HUDEP-2 (cell line): ENCODE measurements at regions not wholly inside any gene's neighbourhood (a gene's known extent, or its start where the extent isn't known, plus 50 kb on each side); places are given as distances from the start of the nearest gene placed in this dataset.
A peak's percentile ranks its signal among the peaks of the same experiment; 100 is the strongest.

Experiments
- DNase-seq, 76 experiments: peaks; one replicate each; lab custom pipeline; 2025; ENCODE audit not compliant: unreplicated experiment in 76 of 76; lab: John Stamatoyannopoulos, UW

DNA sequence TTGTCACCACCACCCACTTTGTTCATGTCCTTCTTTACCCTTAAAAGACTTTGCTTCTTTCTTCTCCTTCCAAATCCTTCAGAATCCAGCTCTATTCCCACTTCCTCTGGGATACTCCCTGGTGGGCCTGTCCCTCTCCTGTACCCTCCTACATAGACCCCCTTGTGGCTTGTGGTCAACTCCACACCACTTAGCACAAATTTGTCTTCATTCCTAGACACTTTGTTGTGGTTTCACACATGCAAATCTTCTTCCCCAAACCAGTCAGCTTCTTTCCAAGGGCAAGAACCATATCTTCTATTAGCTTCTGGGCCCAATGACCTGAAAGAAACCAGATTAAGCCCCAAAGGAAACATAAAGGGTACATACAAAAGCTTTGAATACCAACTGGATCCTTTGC, 342.4 kb downstream of the TNS1 start:
- DNase-seq, result no peak

DNA sequence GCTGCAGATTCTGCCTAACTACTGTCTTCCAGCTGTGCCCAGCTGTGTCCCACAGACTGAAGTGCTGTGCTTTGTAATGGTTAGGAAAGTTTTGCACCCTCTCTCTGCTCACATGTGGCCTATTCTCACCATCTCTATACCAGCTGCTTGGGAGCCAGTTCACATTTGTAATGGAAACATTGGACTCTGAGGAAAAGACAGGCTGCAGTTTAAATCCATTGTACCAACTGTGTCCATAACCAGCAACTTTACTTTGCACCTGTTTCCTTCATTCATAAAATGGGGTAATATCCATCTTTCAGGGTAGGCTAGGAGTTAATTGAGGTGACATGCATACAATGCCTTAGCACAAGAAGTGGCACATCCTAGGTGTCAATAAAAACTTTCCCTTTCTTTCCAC, 344.0 kb downstream of the TNS1 start:
- no peak for DNase-seq

DNA sequence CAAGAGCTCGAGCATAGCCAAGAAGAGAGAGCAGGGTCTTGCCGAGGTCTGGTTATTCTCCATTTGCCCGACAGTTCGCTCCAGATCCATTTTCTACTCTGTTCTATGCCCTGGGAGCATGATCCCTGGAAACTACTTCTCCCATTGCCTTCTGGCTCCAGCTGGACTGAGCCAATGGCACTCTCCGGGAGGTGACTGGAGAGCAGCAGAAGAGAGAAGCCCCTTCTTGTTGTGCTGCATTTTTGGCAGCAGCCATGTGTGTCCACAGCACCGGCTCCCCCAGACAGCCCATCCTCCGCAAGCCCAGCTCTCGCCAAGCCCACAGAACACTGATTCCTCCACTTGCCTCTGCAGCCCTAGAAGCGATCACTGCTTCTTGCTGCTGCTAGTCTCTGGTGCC, 345.5 kb downstream of the TNS1 start:
- DNase-seq, result no peak

DNA sequence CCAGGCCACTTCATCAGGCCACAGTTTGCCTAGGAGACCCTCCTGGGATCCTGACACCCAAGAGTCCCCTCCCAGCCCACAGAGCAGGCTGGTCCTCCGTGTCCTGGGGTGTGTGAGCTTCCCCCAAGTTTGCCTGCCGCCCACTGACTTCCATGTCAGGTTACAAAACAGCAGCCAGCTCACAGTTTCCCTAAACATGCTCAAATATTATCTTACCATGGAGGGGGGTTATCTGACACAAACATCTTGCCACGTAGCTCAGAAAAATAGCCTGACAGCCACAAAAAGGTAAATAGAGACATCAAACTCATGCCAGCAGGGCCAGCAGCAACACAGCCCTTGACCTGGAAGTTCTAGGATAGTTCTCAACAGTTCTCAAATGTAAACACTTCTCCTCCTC, 346.5 kb downstream of the TNS1 start:
- no peak for DNase-seq

DNA sequence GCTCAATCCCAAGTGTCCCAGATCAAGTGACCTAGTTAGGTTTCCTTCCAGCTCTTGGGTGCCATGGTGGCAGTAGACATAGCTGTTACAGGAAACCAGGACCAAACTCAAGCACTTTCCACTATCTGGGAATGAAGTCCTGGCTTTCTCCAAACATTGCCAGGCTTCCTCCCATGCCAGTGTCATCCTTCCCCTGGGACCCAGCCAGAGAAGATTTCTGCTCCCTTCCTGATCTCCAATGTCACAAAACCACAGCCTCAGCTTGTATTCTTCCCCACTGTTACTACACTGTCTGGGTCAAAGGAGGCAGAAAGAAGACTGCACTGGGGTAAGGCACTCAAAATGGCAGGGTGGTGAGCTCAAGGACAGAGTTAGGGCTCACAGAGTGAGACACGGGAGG, 347.1 kb downstream of the TNS1 start:
- no peak for DNase-seq

DNA sequence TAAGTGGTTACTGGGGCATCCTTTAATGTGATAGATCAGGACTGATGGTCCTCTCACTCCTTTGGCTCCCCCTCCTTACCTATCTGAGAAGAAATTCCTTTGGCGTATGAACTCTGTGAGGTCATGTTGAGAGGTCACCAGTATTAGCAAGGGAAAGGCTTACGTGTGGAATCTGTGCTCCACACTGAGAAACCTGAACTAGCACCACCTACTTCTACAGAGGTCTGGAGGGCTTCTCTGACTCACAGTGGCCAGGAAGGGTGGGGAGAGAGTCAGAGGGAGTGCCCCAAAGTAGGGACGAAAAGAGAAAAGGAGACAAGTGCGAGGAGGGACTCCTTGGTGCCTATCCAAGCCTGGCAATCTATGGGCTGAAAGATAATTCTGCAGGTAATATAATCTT, 348.6 kb downstream of the TNS1 start:
- no peak for DNase-seq

DNA sequence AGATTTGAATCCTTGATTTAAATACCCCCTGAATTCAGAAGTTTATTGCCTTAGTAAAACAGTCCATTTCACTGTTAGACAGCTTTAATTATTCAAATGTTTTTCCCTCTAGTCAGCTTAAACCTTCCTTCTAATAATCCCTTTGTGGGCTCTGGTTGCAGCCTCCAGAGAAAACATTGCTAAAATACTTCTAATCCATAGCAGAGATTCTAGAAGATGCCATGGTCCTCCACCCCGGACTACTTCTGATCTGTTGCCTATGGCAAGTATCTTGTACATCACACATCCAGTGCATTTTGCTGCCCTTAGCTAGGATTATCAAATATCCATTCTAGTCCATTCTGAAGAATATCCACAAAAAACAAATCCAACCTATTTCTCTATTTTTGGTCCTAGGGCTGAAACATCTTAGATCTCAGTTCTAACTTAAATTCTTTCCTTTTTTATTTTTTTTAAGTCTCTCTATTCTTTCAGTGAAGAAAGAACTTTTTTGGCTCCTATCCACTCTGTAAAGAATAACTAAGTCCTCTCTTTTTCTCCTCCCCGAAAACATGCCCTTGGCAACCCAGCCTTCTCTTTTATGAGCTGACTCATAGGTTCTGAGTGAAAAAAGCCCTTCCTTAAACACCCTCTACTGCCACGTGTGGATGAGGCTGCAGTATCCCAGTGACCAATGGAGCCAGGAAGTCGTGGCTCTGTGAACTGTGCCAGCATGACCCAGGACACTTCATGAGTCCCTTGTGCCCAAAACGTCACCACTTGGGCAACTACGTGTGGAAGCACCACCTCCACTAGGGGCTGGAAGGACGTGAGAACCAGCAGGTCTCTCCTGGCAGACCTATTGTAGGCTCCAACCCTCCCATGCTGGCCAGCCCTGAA, 349.8 kb downstream of the TNS1 start:
- no peak for DNase-seq

DNA sequence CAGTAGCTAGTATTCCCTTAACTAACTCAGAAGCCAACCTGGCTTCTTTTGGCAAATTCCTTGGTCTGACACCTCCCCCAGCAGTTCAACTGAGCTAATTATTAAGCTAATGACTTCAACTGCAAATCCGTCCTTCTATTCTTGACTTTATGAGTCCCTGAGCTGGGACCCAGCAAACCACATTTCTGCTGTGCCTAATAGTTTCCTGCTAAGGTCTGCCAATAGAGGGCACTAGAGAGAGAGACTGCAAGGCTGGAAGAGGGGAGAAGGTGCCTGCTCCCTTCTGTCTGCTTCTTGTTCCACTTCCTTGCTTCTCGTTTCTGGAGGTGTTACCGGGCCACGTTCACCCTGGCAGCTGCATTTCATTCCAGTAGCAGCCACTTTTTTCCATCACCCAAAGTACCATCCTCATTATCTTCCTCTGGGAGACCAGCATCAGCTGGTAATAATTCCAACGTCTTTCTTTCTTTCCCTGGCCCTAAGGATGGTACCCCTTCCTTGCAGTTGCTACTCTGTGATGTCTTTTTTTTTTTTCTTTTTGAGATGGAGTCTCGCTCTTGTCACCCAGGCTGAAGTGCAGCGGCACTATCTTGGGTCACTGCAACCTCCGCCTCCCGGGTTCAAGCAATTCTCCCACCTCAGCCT, 352.0 kb downstream of the TNS1 start:
- DNase-seq, result peak in 24 of 76 experiments; percentile 2 to 58 (median 31)

DNA sequence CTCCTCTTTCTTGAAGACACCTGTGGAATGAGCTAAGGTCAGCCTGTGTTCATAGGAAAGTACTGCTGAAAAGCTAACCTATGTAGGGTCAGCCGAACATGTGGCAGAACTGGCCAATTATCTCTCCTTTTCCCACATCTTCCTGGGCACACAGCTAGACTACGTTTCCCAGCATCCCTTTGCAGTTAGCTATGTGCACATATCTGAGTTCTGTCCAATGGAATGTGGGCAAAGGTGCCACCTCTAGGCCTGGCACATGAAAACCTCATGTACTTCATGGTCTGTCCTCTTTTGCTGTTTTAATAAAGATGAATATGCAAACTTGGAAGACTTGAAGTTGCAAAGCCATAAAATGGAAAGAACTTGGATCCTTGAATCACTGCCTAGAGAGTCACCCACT, 352.6 kb downstream of the TNS1 start:
- DNase-seq, result no peak

DNA sequence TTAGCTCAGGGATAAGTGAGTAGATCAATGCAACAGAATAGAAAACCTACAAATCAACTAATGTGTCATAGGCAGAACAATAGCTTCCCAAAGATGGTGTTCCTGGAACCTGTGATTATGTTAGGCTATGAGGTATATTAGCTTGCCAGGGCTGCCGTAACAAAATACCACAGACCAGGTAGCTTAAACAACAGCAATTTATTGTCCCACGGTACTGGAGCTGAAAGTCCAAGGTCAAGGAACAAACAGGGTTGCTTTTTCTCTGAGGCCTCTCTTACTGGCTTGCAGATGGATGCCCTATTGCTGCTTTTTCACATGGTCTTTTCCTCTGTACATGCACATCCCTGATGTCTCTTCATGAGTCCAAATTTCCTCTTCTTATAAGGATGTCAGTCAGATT, 354.9 kb downstream of the TNS1 start:
- DNase-seq, result no peak

DNA sequence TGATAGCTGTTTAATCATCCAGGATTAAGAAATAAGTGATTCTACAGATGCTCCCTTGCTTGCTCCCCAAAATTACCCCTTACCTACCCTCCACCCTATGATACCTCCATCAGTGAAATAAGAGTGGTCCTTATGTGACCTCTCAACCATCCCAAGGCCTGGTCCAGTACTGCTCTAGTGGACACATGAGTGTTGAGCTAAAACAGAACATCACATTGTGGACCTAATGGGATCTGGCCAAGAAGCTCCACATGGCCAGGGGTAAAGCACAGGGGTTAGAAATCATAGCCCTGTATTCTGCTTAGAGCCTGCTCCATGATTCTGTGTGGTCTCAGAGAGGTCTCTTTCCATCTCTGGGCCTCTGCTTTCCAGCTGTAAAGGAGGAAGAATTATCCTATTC, 355.6 kb downstream of the TNS1 start:
- DNase-seq, result no peak

DNA sequence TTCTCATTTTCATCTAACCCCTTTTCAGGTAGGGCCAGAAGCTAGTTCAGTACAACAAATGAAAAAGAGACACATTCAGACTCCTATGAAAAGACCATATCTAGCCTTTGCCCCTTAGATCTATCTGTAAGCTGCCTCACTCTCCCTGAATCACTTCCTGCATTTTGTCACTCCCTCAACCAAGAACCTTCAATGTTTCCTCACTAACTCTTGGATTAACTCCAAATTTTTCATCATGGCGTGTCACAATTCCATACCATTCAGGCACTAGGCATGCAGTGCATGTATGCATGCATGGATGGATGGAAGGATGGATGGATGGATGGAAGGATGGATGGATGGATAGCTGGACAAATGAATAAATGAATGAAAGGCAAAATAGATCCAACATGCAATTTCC, 356.9 kb downstream of the TNS1 start:
- DNase-seq, result no peak

DNA sequence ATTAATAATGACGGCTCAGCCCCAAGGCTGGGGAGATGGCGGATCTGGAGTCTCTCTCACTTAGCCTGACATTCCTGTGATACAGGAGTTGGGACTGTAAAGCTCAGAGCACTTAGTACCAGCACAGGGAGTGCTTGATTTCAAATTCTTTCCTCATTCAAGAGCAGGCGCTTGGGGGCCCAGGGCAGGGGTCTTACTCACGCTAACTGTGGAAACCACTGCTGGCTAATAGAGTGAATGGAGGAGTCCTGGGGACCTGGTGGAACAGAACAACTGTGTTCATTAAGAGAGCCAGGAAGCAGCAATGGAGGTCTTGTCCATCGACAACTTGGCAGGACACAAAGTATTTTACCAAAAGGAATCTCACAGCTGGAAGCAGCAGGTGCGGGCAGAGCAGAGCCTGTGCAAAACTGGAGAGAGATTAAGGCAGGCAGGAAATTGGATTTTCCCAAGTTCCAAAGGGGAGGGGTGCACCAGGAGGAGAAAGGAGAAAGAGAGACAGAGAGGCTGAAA, 358.9 kb downstream of the TNS1 start:
- DNase-seq, result no peak

DNA sequence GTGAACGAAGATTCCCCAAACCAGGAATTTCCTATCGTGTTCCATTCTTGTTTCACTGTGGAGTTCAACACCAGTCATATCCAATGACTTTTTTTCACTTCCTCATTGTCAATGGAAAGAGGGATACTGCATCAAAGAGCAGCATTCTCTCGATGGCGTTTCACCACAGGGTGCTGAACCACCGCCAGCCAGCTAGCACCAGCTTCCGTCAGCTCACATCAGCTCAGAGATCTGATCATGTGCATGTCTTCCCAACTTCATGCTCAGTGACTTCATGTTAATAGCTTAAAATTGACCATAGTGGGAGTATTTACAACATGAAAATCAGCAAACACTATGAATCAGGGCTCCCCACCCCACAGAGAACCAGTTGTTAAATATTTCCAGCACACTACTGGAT, 359.9 kb downstream of the TNS1 start:
- DNase-seq, result no peak

DNA sequence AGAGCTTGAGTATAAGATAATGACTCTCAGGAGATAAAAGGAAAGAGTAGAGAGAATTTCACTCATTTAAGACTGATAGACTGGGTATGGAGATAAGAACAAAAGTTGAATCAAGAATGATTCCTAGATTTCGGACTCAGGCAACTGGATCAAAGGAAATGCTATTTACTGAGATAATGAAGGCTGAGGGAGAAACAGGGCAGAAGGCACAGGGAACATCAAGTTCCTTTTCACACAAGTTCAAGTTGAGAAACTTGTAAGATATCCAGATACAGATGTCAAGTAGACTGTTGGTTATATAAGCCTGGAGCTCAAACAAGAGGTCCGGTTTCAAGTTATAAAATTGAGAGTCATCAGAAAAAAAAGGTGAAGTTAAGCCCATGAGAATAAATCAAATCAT, 360.8 kb downstream of the TNS1 start:
- no peak for DNase-seq

DNA sequence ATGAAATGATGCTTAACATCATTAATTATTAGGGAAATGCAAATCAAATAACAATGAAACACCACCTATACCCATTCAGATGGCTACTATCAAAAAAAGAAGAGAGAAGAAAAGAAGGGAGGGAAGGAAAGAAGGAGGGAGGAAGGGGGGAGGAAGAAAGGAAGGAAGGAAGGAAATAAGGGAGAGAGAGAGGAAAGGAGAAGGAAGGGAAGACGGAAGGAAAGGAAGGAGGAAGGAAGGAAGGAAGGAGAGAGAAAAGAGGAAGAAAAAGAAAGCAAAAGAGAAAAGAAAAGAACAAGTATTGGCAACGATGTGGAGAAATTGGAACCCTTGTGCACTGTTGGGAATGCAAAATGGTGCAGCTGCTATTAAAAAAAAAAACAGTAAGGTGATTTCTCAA, 363.3 kb downstream of the TNS1 start:
- no peak for DNase-seq

DNA sequence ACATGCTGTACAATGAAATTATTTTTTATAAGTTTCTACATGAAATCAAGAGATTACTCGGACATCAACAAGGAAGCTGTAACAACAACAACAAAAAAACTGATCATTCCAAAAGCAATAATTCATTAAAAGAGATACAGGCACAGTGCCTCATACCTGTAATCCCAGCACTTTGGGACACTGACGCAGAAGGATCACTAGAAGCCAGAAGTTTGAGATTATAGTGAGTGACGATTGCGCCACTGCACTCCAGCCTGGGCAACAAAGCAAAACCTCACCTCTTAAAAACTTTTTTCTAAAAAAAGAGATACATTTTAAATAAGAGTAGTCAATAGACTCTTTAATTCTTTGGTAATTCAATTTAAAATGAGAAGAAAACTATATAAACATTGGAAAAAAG, 364.3 kb downstream of the TNS1 start:
- no peak for DNase-seq

DNA sequence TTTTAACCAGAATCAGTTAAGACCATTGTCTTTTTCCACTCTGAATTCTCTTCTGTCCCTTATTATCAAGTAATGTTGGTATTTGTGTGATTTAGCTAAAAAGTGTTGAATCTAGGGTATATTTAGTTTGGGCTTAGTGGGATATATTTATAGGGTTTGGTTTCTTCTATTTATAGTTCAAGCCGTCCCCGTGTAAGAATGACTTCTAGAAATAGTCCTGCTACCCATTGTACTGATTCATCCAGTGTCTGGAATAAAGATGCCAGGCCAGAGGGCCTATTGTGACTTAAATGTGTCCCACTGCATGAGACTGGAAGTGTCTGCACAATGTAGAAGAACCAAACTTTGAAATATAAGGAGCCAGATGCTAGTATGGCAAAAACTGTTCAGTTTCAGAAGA, 364.8 kb downstream of the TNS1 start:
- no peak for DNase-seq

DNA sequence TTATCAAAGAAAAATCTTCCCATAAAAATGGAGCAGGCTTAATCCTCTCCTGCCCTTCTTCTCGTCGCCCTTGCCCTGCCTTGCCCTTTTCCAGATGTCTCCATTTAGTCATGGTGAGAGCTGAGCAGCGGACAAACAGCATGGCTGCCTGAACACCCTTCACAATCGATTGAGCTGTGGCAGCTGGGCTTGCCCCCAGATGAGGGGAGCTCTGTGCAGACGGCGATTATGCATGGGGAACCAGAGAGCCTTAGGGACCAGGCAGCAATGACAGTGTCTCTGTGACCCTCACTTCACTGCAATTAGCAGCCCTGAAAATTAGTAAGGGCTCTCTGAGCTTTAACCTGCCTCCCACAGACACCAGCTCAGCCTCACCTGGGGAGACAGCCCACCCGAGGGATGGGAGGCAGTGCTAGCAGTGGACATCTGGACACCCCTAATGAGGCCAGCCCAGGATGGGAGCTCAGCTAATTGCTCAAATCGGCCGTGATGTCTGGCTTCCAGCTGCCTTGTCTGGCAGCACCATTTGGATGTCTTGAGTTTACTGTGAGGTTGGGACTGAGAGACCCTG, 365.7 kb downstream of the TNS1 start:
- no peak for DNase-seq

DNA sequence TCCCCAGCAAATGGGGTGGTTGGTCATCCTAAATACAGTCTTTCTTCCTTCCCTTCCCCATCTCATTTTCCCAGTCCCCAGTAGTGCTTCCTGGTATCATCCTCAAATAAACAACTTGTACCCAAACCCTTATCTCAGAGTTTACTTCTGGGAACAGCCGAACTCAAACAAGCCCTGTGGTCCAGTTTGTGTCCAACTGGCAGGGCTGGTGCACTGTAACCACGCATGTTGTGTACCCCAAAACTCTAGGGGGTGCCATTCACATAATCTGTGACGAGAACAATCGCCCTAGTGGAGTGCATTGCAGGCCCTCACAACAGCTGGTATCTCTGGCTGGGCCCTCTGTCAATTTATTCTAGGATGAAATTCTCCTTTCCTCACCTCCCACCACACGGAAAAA, 366.2 kb downstream of the TNS1 start:
- DNase-seq, result no peak

DNA sequence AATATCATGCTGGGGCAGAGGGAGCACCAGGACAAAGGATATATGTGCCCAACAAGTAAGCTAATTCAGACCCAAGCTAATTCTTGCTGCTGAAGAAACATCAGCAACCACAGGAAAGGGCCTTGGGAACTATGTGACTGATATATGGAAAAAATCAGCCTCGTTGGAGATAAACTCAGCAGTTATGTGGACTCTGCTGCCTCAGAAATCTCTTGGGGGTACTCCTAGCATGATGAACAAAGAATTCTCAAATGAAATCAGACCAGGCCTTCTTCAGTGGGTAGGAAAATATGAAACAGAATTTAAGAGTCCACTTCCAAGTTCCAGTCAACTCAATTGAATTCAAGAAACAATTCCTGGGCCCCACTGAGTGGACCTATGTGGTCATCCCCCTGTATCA, 367.9 kb downstream of the TNS1 start:
- no peak for DNase-seq

DNA sequence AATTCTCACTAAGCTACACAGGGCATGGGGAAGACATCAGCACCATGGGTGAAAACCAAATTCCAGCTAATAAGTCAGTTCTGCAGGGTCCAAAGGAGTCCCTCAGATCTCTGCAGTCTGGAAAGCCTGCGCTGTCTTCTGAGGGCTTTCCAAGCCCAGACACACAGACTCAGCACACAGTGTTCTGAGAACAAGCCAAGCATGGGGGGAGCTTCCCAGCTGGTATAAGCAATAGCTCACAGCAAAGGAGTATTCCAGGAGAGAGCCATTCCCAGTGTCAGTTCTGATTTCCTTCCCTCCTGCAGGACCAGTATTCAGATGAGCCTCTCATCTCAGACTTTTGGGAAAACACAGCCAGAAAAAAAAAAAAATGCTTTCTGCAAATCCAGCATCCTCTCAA, 370.8 kb downstream of the TNS1 start:
- no peak for DNase-seq
